ENCODE measurements at regions not wholly inside any gene's neighbourhood (a gene's known extent, or its start where the extent isn't known, plus 50 kb on each side); places are given as distances from the start of the nearest gene placed in this dataset.

GRCh38 chr12:107891967-107892366 lies 117.5 kb downstream of the ASCL4 start:
- DNase-seq (ENCODE audit: low spot score), result no peak

DNA sequence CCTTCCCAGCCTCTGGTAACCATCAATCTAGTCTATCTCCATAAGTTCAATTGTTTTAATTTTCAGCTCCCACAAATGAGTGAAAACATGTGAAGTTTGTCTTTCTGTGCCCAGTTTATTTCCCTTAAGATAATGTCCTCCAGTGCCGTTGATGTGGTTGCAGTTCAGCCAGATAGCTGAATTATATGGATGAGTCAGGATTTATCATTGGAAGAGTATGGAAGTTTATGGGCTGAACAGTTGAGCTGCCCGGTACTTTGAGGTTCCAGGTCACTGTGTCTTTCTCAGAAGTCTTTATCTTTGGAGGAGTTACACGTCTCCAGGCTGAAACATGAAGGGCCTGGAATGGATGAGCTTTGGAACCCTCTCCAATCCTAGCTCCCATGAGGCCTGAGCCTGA lies 120.1 kb downstream of the ASCL4 start:
- no peak for DNase-seq (ENCODE audit: low spot score)

DNA sequence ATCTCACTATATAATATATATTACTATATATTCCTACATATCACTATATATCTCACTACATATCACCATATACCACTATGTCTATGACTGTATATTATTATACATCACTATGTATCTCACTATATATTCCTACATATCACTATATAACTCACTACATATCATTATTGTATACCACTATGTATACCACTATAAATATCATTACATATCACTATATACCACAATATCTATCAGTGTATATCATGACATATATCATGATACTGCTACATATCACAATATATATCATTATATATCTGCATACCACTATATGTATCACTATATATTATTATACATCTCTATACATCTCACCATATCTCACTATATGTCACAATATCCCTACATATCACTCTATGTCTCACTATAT lies 121.5 kb downstream of the ASCL4 start:
- no peak for DNase-seq (ENCODE audit: low spot score)

DNA sequence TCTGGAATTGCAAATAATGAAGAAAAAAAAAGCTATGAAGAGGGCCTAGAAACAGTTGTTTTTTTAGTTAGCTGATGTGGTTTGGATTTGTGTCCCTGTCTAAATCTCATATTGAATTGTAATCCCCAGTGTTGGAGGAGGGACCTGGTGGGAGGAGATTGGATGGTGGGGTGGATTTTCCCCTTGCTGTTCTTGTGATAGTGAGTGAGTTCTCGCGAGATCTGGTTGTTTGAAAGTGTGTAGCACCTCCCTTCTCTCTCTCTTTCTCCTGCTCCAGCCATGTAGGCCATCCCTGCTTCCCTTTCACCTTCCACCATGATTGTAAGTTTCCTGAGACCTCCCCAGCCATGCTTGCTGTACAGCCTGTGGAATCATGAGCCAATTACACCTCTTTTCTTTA lies 126.1 kb downstream of the ASCL4 start:
- no peak for DNase-seq (ENCODE audit: low spot score)

DNA sequence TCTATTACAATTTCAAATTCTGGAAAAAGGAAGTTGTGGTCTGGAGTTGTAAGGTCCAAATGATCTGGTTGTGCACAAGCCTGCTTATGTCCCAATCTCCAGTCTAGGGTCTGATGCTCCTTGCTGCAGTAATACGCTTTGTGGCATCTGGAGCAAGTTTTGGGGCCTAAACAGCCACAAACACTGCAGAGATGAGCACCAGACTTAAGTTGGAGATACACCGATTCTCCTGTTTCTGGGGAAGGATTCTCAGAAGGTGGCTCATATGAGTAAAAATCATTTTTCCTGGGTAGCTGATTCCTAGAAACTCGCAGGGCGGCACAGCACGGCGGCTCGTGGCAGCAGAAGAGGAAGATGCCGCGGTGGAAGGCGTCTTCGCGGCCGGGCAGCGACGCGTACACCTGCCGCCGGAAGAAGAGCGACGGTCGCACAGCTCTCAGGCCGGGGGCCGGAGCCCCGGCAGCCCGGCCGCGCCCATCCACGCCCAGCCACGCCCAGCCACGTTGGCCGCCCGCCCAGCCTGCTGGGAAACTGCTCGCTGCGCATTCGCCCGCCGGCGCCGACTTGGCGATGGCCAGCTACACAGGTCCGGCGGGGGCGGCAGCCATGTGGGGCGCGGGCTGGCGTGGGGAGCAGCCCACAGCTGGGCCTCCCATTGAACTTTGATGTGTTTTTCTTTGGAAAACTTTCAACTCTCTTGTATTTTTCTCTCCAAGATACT lies 129.0 kb downstream of the ASCL4 start:
- no peak for DNase-seq (ENCODE audit: low spot score)

- DNase-seq (ENCODE audit: low spot score), result no peak
These were observed 132.2 kb downstream of the ASCL4 start for GRCh38 chr12:107906707-107907106.

- DNase-seq (ENCODE audit: low spot score), result no peak
These were observed 138.0 kb downstream of the ASCL4 start for GRCh38 chr12:107912421-107913004.

DNA sequence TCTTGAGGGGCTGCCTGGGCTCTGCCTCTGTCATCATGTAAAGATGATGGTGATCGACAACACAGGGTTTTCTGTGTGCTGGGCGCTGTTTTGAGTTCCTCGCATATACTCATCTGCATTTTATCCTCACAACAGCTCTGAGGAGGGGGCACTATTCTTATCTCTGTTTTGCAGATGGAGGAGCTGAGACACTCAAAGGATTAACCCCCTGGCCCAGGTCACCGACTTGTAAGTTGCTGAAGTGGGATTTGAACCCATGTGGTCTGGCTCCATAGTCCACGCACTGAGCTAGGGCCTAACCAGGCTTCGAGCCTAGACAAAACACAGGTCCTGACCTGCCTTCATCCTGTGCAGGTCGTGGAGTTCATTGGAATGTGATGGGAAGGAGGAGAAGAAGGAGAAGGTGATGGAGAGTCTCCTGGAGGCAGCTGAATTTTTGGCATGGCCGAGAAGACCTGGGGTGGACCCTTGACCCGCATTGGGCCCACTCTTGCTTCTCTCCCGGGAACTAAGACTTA lies 140.0 kb downstream of the ASCL4 start:
- DNase-seq (ENCODE audit: low spot score), result no peak

- DNase-seq (ENCODE audit: low spot score), result no peak
These were observed 143.7 kb downstream of the ASCL4 start for GRCh38 chr12:107917912-107918800.

DNA sequence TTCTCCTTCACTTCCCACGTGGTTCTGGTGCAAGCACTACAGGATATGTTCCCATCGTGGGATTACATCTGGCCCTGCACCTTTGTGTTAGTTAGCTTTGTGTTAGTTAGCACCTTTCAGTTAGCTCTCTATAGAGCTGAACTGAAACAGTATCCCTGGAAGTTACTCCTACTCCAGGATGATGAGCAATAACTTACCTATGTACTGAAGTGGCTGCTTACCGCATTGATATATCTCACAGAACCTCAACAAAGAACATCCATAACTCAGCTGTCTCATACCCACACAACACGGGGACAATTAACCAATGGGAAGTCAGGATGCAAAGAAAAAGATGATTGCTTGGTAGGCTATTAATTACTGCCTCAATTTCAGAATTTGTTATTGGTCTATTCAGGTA lies 146.6 kb downstream of the ASCL4 start:
- DNase-seq (ENCODE audit: low spot score), result no peak

DNA sequence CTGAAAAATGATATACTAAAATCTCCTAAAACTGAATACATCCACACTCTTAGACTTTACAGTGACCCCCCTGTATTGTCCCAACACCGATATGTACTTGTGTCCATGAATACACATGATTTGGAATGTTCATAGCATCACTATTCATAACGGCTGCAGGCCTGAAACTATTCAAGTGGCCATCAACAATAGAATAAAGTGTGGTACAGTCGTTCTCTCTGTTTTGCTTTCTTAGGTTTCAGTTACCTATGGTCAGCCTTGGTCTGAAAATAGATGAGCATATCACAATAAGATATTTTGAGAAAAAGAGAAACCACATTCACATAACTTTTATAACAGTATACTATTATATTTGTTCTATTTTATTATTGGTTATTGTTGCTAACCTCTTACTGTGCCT lies 150.6 kb downstream of the ASCL4 start:
- no peak for DNase-seq (ENCODE audit: low spot score)

- DNase-seq (ENCODE audit: low spot score), result no peak
These were observed 154.9 kb downstream of the ASCL4 start for GRCh38 chr12:107929436-107929835.

DNA sequence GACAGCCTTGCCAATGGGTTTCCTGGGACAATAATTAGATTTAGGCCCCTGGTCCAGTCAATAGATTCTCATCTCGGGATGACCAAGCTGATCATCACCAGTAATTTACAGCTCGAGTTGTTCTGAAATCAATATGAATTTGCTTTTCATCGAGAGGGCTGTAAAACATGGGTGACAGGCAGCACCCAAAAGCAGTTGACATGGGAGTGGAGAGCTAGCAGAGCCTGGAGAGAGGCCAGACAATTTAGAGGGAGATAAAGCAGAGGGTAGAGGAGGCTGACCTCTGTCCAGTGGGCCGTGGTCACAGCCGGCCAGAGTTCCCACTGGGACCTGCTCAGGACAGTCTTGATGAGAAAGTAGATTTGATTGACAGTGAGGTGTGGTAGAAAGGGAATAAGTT lies 157.3 kb downstream of the ASCL4 start:
- DNase-seq (ENCODE audit: low spot score), result no peak

DNA sequence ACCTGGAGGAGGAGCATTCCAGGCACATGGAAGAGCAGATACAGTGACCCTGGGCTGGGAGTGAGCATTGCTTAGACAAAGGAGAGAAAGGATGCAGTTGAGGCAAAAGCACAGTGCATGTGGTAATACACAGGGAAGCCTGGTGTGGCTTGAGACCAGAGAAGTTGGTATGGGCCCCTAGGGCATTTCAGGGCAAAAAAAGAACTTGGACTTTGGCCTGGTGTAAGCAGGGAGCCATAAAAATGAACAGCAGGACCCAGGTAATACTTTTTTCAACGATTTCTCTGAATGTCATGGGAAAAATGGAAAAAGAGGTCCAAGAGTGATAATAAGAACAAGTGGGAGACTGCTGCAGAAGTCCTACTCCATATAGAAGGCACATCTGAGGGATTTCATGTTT lies 163.9 kb downstream of the ASCL4 start:
- no peak for DNase-seq (ENCODE audit: low spot score)

DNA sequence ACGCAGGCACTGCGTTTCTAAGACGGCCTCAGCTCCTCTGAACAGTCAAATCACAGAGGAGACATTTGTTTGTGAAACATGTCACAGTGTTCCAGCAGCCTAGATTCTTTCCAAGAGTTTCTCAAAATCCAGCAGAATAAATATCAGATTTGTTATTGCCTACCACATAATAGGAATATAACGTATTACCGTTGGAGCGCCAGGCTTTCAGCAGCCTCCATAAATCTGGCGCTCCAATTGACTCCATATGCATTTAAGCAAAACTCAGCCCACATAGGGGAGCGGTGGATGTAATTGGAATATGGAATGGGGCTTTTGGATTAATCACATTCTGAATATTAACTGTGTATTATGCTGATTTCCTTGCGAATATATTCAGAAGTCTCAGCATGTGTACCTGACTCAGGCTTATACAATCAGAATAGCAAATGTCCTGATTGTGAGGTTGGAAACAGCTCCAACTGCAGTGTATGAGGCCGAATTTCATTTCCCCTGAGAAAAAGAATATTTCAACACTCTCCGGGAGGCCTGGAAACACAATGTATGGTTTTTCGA lies 174.0 kb downstream of the ASCL4 start:
- DNase-seq (ENCODE audit: low spot score), result no peak

GRCh38 chr12:107951024-107951423 lies 176.5 kb downstream of the ASCL4 start:
- DNase-seq (ENCODE audit: low spot score), result no peak

DNA sequence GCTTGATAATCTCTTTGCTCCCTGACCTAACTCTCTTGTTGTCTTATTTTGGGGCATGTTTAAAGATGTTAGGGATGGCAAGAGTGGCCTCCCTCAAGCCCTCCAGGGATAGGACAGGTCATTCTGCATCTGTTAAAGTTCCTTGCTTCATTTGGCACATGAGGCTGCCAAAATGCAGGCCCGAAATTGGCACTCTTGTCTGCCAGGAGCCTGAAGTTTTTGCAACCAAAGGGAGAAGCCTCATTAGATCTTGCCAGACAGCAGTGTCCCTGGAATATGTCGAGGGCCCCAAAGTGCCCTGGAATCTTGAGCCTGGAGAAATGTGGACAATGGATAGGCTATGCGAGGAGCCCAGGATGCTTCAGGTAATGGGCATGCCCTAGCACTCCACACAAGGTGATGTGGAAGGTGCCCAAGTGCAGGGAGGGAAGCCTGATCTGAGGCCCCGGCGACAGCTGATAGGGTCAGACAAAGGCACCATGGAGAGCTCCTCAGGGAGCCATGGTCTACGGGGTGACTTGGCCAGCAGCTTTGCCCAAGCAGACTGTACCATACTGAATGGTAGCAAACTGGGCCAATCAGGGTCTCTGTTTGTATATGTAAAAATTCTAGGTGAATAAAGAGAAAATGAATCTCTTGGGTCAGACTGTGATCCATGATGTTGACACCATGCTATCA lies 173.0 kb upstream of the WSCD2 start:
- DNase-seq (ENCODE audit: low spot score), result no peak

- no peak for DNase-seq (ENCODE audit: low spot score)
These were observed 171.6 kb upstream of the WSCD2 start for GRCh38 chr12:107957459-107957858.

GRCh38 chr12:107963635-107964034 lies 165.5 kb upstream of the WSCD2 start:
- DNase-seq (ENCODE audit: low spot score), result no peak

GRCh38 chr12:107967170-107967569 lies 161.9 kb upstream of the WSCD2 start:
- no peak for DNase-seq (ENCODE audit: low spot score)

DNA sequence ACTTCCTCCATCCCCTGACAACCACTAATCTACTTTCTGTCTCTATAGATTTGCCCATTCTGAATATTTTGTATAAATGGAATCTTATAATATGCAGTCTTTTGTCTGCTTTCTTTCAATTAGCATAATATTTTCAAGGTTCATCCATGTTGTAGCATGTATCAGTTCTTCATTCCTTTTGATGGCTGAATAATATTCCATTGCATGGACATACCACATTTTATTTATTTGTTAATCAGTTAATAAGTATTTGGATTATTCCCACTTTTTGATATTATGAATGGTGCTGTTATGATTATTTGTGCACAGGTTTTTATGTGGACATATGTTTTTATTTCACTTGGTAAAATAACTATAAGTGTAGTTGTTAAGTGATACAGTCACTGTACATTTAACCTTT lies 155.1 kb upstream of the WSCD2 start:
- DNase-seq (ENCODE audit: low spot score), result no peak

GRCh38 chr12:107976331-107976730 lies 152.8 kb upstream of the WSCD2 start:
- DNase-seq (ENCODE audit: low spot score), result no peak
